GM12875 (cell line): ENCODE measurements at regions not wholly inside any gene's neighbourhood (a gene's known extent, or its start where the extent isn't known, plus 50 kb on each side); places are given as distances from the start of the nearest gene placed in this dataset.

Source experiments
- H3K4me3 ChIP-seq: one replicate; pipeline ENCODE4 v1.5.1; 2011; ENCODE audit warnings: low read depth, low read length, control low read depth
- CTCF ChIP-seq: IDR thresholded peaks from 2 replicates; pipeline ENCODE4 v1.5.1; 2011; ENCODE audit warnings: low read depth, mild to moderate bottlenecking, control low read depth, inconsistent platforms, low read length, moderate library complexity, borderline replicate concordance; ENCODE audit not compliant: insufficient read depth

- no peak overlapping the region for H3K4me3 ChIP-seq
- TF ChIP-seq CTCF = no peak
Measured at GRCh38 chr13:26465514-26465913, 92.0 kb upstream of the WASF3 start.

- no peak overlapping the region for H3K4me3 ChIP-seq
- no peak for TF ChIP-seq CTCF
Measured at GRCh38 chr13:26465954-26466353, 91.5 kb upstream of the WASF3 start.

GRCh38 chr13:26468265-26468801 is 89.2 kb upstream of the WASF3 start:
- no peak overlapping the region for H3K4me3 ChIP-seq
- no peak for TF ChIP-seq CTCF

GRCh38 chr13:26469602-26470001 is 87.9 kb upstream of the WASF3 start:
- TF ChIP-seq CTCF = no peak
- no peak overlapping the region for H3K4me3 ChIP-seq

GRCh38 chr13:26471807-26472206 is 85.7 kb upstream of the WASF3 start:
- no peak overlapping the region for H3K4me3 ChIP-seq
- TF ChIP-seq CTCF = no peak

GRCh38 chr13:26473571-26474230 is 83.8 kb upstream of the WASF3 start:
- no peak for TF ChIP-seq CTCF
- no peak overlapping the region for H3K4me3 ChIP-seq

GRCh38 chr13:26474286-26474685 is 83.2 kb upstream of the WASF3 start:
- no peak overlapping the region for H3K4me3 ChIP-seq
- TF ChIP-seq CTCF = no peak
